ENCODE measurements at regions not wholly inside any gene's neighbourhood (a gene's known extent, or its start where the extent isn't known, plus 50 kb on each side); places are given as distances from the start of the nearest gene placed in this dataset.

DNA sequence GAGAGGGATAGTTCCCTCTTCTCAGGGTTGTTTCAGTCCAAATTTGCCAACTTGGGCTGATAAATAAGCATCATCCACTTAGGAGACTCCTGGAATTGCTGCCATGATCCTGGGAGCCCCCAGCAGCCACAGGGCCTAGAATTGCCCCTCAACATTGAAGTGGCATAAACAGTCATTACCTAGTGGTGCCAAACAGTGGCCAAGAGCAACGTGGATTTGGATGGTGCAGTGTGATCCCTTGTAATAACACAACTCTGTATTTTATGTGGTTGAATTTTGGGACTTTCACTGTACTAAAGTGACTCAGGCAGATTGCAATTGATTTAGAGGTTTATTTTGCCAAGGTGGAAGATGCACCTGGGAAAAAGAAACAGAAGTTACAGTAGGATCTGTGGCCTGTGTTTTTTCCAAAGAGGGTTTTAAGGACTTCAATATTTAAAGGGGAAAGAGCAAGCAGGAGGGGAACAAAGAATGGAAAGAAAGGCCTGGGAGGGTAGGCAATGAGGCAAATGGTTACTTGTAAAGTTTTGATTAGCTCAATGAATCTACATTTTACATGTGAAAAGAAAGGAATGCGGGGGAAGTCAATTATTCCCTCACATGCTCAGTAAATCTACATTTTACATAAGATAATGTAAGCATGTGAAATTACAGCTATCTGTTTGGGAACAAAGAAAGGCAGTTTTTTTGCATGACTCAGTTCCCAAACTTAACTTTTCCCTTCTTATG lies 168.0 kb upstream of the NOX3 start:
- no peaks in the 10 kb centered on the region for H3K27me3 Mint-ChIP-seq
- no peaks in the 10 kb centered on the region for H3K36me3 Mint-ChIP-seq (ENCODE audit: low read depth)
- POLR2A ChIA-PET = no interaction called here
- peaks cover 2% of the 10 kb centered on the region for H3K9me3 Mint-ChIP-seq
- CTCF ChIA-PET = no interaction called here
- H3K4me3 Mint-ChIP-seq = no peak overlapping the region
- H3K27ac Mint-ChIP-seq = no peak overlapping the region
- no peak for DNase-seq
- H3K4me1 Mint-ChIP-seq = peaks cover 8% of the 10 kb centered on the region

DNA sequence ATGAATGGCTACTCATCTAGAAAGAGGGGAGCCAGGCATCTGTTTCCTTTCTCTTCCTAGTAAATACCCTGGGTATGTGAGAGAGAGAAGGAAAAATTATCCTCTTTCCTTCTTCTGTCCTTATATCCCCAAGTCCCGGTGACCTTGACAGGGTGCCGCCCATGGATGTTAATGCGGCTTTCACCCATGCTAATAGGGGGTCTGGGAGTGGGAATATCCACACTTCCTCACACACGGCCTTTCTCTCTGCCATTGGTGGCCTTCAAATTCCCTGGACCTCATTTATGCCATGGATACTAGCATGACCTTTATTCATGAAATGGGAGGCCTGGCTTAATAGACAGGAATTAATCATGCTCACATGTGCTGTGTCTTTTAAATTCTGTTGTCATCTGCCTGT lies 159.0 kb upstream of the NOX3 start:
- Mint-ChIP-seq H3K27ac (no peak overlapping the region), H3K4me3 (no peak overlapping the region), H3K27me3 (no peaks in the 10 kb centered on the region), H3K4me1 (no peaks in the 10 kb centered on the region), H3K36me3 (ENCODE audit: low read depth) (no peaks in the 10 kb centered on the region), H3K9me3 (peaks cover 12% of the 10 kb centered on the region)
- DNase-seq = no peak
- ChIA-PET CTCF (no interaction called here), POLR2A (no interaction called here)

DNA sequence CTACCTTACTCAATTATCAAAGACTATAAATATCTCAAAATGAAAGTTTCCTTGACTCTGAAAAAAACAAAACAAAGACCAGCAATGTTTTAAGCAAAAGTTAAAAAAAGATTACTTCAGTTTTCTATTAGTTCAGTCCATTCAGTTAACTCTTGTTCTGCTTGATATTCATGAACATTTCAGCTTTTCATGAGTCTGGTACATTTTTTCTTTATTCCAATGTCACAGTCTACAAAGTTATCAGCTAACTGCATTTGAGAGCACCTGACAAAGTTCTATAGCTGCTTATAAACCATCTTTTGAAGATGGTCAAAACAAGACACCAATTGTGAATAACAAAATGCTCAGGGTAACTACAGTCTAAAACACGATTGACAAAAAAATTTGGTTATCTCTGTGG lies 156.1 kb upstream of the NOX3 start:
- Mint-ChIP-seq H3K27me3 (no peaks in the 10 kb centered on the region), H3K36me3 (ENCODE audit: low read depth) (no peaks in the 10 kb centered on the region), H3K4me3 (no peak overlapping the region), H3K27ac (no peak overlapping the region), H3K4me1 (no peaks in the 10 kb centered on the region), H3K9me3 (peaks cover 12% of the 10 kb centered on the region)
- DNase-seq = no peak
- ChIA-PET POLR2A (no interaction called here), CTCF (no interaction called here)

DNA sequence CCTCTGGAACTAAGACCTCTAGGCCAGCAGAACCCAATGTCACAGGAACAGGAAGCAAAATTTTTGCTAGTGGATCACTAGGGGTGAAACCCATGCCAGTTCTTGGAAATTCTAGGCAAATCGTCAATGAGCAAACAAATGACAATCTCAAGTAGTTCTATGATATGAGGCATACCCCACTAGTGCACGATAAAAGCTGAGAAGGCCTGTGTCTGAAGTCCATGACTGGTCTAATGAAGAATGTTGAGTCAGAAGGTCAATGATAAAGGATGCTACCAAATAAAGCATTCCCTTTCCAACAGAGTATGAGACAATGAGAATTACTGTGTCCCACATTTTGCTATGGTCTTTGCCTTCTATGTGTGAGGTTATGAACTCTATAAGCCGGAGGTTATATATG lies 149.4 kb upstream of the NOX3 start:
- no peaks in the 10 kb centered on the region for H3K36me3 Mint-ChIP-seq (ENCODE audit: low read depth)

DNA sequence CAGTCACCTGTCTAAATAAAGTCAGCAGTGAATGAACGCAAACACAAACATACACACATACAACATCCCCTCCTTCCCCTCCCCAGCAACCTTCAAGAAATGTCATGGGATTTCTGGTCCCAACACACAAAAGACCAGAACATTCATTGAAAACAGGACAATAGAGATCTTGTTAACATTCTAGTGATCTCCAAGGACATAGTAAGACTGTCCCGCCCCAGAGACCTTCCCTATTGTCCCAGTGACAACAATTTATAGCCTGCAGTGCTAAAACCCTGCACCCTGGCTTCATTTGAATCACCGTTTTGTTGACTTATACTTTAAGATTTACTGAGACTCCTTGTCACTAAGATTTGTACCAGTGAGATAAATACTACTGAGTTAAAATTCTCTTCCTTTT lies 143.9 kb upstream of the NOX3 start:
- Mint-ChIP-seq H3K27me3 (no peaks in the 10 kb centered on the region), H3K4me3 (no peak overlapping the region), H3K9me3 (no peaks in the 10 kb centered on the region), H3K4me1 (no peaks in the 10 kb centered on the region), H3K36me3 (ENCODE audit: low read depth) (no peaks in the 10 kb centered on the region), H3K27ac (no peak overlapping the region)
- CTCF ChIA-PET = no interaction called here
- POLR2A ChIA-PET = no interaction called here
- DNase-seq = no peak

More for the DNA sequence above, 149.4 kb upstream of the NOX3 start:
- H3K4me1 Mint-ChIP-seq = no peaks in the 10 kb centered on the region
- H3K4me3 Mint-ChIP-seq = no peak overlapping the region
- no peak for DNase-seq
- no peak overlapping the region for H3K27ac Mint-ChIP-seq
- ChIA-PET POLR2A (no interaction called here), CTCF (no interaction called here)
- no peaks in the 10 kb centered on the region for H3K9me3 Mint-ChIP-seq
- no peaks in the 10 kb centered on the region for H3K27me3 Mint-ChIP-seq

DNA sequence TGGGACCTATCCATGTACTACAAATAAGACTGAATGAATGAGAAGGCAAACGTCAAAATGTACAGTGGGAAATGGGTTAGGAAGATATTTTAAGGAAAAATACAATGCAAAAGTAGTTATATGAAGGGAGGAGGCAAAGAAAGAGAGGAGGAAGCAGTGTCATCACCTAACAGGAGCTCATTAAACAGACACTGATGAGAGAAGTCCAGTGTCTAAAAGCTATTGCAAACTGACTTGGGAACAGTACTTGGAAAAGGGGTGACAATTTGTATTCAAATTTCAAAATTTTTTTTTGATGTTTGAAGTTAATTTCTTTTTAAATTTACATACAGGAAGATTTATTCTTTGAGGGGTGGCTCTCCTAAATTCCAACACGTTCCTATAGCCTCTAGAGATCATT lies 143.5 kb upstream of the NOX3 start:
- H3K4me1 Mint-ChIP-seq = no peaks in the 10 kb centered on the region
- POLR2A ChIA-PET = no interaction called here
- no peak overlapping the region for H3K27ac Mint-ChIP-seq
- H3K27me3 Mint-ChIP-seq = no peaks in the 10 kb centered on the region
- CTCF ChIA-PET = no interaction called here
- no peaks in the 10 kb centered on the region for H3K9me3 Mint-ChIP-seq
- H3K4me3 Mint-ChIP-seq = no peak overlapping the region
- H3K36me3 Mint-ChIP-seq (ENCODE audit: low read depth) = no peaks in the 10 kb centered on the region
- DNase-seq = no peak

DNA sequence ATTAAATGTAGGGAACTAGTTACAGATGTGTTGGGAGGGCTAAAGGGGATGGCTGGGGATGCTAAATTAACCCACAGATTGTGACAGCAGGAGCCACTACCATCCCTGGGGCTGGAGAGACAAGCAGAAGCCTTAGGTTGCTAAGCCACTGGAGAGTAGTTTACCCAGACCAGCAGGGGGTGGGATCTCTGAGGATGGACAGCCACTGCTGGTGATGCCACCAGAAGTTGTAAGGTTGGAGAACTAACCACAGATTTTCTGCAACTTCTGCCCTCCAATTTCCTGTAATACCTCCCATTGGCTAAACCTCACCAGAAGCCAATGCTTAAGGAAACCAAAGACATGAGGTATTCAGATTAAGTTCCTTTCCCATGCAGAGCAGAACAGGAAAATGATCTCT lies 139.6 kb upstream of the NOX3 start:
- DNase-seq = no peak
- Mint-ChIP-seq H3K36me3 (ENCODE audit: low read depth) (no peaks in the 10 kb centered on the region), H3K27me3 (peaks cover 3% of the 10 kb centered on the region), H3K4me1 (no peaks in the 10 kb centered on the region), H3K4me3 (no peak overlapping the region), H3K27ac (no peak overlapping the region), H3K9me3 (no peaks in the 10 kb centered on the region)
- ChIA-PET POLR2A (no interaction called here), CTCF (no interaction called here)

DNA sequence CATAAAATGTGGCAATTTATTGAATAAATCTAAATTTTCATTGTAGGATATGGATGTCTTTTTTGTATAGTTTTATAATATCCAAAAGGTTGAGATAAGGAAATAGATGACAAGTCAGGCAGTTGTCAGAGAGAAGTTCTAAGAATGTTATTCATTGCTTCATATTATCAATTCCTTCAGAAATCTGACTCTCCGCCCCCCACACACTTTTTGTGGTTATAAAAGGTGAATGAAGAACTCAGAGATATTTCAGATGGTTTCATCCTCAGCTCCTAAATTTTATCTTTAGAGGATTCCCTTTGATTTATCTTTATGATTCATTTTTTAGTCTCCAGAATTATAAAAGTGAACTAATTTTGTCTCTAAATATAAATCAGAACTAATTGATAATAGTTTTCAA lies 136.1 kb upstream of the NOX3 start:
- ChIA-PET CTCF (no interaction called here), POLR2A (no interaction called here)
- Mint-ChIP-seq H3K27me3 (peaks cover 3% of the 10 kb centered on the region), H3K9me3 (no peaks in the 10 kb centered on the region), H3K4me1 (no peaks in the 10 kb centered on the region), H3K4me3 (no peak overlapping the region), H3K36me3 (ENCODE audit: low read depth) (no peaks in the 10 kb centered on the region), H3K27ac (no peak overlapping the region)
- no peak for DNase-seq

DNA sequence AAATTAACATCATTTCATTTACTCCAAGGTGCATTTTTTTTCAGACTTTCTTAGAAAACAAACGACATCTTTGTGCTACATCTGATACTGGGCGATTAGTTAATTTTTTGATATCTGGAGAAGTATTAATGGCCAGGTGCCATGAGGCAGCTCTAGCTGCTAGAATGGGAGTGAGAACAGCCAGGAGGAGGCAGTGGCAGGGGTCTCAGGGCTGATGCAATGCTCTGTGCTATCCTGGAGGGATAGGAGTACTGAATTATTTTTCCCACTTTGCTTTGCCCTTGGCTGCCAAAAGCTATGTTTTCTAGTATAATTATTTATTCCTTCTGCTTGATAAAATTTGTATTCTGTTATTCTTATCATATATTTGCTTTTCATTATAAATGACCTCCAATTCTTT lies 133.6 kb upstream of the NOX3 start:
- Mint-ChIP-seq H3K4me1 (no peaks in the 10 kb centered on the region), H3K9me3 (no peaks in the 10 kb centered on the region), H3K27me3 (peaks cover 3% of the 10 kb centered on the region), H3K27ac (no peak overlapping the region), H3K4me3 (no peak overlapping the region), H3K36me3 (ENCODE audit: low read depth) (no peaks in the 10 kb centered on the region)
- ChIA-PET CTCF (no interaction called here), POLR2A (no interaction called here)
- DNase-seq = no peak

DNA sequence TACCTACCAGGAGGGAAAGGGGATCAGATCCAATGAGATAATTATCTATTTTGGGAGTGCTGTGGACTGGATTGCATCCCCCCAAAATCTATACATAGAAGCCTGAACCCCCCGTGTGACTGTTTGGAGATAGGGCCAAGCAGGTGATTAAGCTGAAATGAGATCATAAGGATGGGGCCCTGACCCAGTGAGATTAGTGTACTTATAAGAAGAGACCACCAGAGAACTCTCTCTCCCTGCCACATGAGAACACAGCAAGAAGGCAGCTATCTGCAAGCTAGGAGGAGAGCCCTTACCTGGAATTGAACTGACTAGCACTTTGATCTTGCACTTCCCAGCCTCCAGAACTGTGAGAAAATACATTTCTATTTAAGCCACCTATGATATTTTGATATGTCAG lies 132.2 kb upstream of the NOX3 start:
- Mint-ChIP-seq H3K36me3 (ENCODE audit: low read depth) (no peaks in the 10 kb centered on the region), H3K27me3 (peaks cover 3% of the 10 kb centered on the region), H3K4me3 (no peak overlapping the region), H3K4me1 (no peaks in the 10 kb centered on the region), H3K9me3 (no peaks in the 10 kb centered on the region), H3K27ac (no peak overlapping the region)
- ChIA-PET POLR2A (no interaction called here), CTCF (interaction anchor here (0.6 kb wide), 1 partner anchor 9 kb away, joined by 3 read pairs; no protein-coding TSS in a partner anchor)
- no peak for DNase-seq

DNA sequence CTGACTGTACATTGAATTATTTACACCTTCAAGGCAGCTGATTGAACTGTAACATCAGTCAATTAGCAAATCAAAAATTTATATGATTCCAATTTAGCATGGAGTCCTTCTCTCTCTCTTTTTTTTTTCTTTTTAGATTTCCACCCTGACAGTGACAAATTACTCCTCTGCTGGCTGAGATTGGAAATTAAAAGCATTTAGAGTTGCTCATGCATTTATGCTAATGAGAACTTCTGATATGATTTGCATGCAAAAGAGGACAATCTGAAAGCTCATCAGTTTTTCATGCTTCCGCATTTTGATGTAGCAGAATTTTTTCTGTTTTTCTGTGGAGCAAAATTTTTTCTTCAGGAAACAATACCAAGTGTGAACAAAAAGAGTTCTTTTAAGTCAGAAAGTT lies 130.5 kb upstream of the NOX3 start:
- ChIA-PET CTCF (no interaction called here), POLR2A (no interaction called here)
- Mint-ChIP-seq H3K9me3 (no peaks in the 10 kb centered on the region), H3K36me3 (ENCODE audit: low read depth) (no peaks in the 10 kb centered on the region), H3K4me3 (no peak overlapping the region), H3K4me1 (no peaks in the 10 kb centered on the region), H3K27me3 (no peaks in the 10 kb centered on the region), H3K27ac (no peak overlapping the region)
- no peak for DNase-seq

DNA sequence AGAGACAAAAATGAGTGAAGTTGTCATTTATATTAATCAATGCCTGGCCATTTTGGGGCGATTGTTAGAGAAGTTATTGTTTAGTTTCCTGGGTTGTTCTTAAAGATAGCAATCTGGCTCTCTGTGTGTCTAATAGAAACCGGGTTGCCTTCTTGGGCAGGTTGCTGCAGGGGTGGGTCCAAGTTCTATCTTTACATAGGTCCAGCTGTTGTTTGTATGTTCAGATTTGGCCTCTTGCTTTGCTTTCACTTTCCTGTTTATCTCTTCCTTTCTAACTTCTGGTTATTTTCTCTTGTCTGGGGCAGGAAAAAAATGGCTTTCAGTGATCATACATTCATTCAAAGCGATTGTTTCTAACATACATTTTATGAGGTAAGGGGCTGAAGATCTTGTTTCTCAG lies 128.4 kb upstream of the NOX3 start:
- POLR2A ChIA-PET = no interaction called here
- no peaks in the 10 kb centered on the region for H3K9me3 Mint-ChIP-seq
- H3K27me3 Mint-ChIP-seq = no peaks in the 10 kb centered on the region

DNA sequence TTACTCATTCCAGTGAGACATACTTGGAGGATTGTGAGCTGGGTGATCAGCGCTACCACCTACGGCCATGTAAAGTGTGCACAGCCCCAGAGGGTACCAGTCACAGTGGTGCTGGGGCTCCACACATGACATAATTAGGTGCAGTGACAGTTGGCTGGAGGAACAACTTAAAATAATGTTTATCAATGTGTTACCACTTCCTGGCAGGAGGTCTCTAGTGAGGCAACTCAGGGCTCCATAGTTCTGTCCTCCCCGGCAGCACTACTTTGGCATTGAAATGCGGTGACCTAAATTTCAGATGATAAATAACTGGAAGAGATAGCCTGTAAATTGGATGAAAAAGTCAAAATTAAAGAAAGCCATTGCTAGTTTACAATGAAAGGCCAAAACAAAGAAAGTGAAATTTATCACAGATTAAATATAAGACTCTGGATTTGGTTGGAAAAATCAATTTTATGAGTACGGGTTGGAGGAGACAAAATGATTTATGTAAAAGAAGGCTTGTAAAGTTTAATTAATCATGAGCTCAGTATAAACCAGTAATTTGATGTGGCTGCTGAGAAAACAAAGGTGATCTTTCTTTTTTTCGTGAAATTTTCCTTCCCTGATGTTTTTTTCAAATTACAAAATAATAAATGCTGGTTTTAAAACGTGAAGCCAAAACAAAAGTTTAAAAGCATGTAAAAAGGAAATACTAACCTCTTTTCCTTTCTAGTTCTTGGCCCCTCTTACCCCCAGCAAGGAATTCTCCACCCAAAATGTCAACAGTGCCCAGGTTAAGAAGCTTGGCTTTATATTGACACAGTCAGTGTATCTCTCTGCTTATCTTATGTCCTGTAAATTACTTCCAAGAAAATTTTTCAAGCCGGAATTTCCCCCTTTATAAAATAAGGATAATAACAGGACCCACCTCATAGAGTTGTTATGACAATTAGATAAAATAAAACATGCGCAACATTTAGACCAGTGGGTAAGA lies 126.7 kb upstream of the NOX3 start:
- Mint-ChIP-seq H3K4me3 (no peak overlapping the region), H3K4me1 (no peaks in the 10 kb centered on the region), H3K27me3 (no peaks in the 10 kb centered on the region), H3K36me3 (ENCODE audit: low read depth) (no peaks in the 10 kb centered on the region), H3K9me3 (no peaks in the 10 kb centered on the region), H3K27ac (no peak overlapping the region)
- DNase-seq = no peak
- ChIA-PET POLR2A (no interaction called here), CTCF (no interaction called here)

More for the DNA sequence above, 128.4 kb upstream of the NOX3 start:
- Mint-ChIP-seq H3K27ac (no peak overlapping the region), H3K36me3 (ENCODE audit: low read depth) (no peaks in the 10 kb centered on the region), H3K4me1 (no peaks in the 10 kb centered on the region), H3K4me3 (no peak overlapping the region)
- DNase-seq = no peak
- CTCF ChIA-PET = no interaction called here

DNA sequence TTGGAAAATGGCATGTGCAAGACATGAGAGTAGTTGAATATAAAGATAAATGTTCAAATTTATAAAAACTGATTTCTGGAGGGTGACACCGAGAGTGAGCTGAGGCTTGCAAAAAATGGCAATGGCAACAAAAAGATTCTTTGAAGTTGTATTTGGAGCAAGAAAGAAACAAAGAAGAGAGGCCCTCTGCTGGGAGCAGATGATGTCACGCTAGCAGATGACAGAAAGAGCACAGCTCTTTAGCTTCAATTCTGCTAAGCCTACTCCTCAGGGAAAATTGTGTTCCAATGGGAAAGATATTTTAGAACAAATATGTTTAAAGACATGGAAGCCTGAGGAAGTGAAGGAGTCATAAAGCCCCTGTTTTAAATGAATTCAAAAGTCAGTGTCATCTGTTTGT lies 125.3 kb upstream of the NOX3 start:
- no peaks in the 10 kb centered on the region for H3K27me3 Mint-ChIP-seq
- no peaks in the 10 kb centered on the region for H3K9me3 Mint-ChIP-seq
- H3K4me1 Mint-ChIP-seq = no peaks in the 10 kb centered on the region
- ChIA-PET CTCF (no interaction called here), POLR2A (no interaction called here)
- H3K4me3 Mint-ChIP-seq = no peak overlapping the region
- no peak overlapping the region for H3K27ac Mint-ChIP-seq
- no peak for DNase-seq
- no peaks in the 10 kb centered on the region for H3K36me3 Mint-ChIP-seq (ENCODE audit: low read depth)

All from activated CD4-positive, alpha-beta memory T cell treated with anti-CD3 and anti-CD28 coated beads, Interleukin-2, amount 10 ng/mL, durations not matched to agents 7 days and 5 days (primary cell).